ENCODE measurements at regions not wholly inside any gene's neighbourhood (a gene's known extent, or its start where the extent isn't known, plus 50 kb on each side); places are given as distances from the start of the nearest gene placed in this dataset.
"Not testable (repeated sequence)": the region's sequence is repeated elsewhere in the genome, so short reads cannot be mapped to it uniquely, and the experiment has no call there.

DNA sequence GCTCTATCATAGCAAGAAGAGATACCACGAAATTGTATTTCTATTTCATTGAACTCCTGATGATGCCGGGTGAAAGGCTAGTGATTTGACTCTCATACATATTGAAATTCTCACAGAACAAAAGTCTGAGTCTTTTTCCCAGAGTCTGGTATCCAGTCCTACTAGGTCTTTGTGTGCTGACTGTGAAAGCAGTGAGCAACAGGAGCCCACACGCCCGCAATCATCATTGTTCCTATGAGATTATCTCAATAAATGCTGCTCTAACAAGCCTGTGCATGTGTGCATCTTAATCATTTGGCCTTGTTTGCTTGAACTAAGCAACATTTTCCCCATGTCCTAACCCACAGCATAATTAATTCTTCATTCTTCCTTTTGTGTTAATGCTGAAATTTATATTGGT lies 1466.0 kb downstream of the CDH11 start:
- DNase-seq (ENCODE audit: extremely low spot score in 2 of 2): no peak
- TF ChIP-seq POLR2AphosphoS5 (IDR thresholded peaks at IDR 0.05; ENCODE audit: insufficient read depth in 1 of 2, low read depth in 1 of 2) (no peak), POLR2A (IDR thresholded peaks at IDR 0.05) (no peak)
- intact Hi-C loops (cut with DNase I): no loop called here
- Histone ChIP-seq H3K27me3 (no peaks in the 10 kb centered on the region), H3K36me3 (no peaks in the 10 kb centered on the region), H3K27ac (no peak overlapping the region), H3K4me3 (no peak overlapping the region), H3K9me3 (no peaks in the 10 kb centered on the region), H3K4me1 (no peaks in the 10 kb centered on the region)

DNA sequence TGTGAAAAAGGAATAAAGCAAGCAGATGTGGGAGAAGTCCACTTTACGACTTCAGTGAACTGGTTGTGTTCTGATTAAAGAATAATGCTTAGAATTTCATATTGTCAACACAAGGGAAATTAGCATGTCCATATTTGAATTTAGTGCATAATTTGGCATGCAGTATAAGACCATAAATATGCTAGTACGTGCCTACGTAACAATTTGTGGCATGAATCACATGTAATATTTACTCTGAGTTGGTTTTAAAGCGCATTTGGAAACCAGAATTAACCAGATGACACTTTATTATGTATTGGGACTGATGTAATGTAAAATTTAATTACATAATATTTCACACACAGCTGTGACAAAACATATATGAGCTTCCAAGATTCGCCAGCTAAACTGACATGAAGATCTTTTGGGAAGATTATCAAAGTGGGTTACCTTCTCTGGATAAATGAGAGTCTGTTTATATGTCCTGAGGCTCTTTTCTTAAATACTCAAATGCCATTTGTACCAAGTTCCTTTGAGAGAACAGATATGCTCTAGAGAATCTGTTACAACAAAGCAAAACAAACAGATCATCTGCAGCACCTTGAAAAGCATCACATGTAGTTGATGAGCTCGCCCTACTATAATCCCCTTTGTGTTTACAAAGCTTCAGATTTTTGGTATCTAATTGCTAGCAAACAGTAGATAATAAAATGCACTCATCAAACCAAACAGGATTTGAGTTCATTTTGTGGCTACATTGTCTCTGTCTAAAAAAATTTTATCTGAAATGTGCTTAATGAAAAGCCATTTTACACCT lies 1468.6 kb downstream of the CDH11 start:
- H3K9me3 ChIP-seq: no peaks in the 10 kb centered on the region
- TF ChIP-seq CTCF (IDR thresholded peaks at IDR 0.05): no peak
- TF ChIP-seq POLR2AphosphoS5 (IDR thresholded peaks at IDR 0.05; ENCODE audit: insufficient read depth in 1 of 2, low read depth in 1 of 2): no peak
- TF ChIP-seq POLR2A (IDR thresholded peaks at IDR 0.05): no peak
- H3K36me3 ChIP-seq: no peaks in the 10 kb centered on the region
- H3K4me3 ChIP-seq: no peak overlapping the region
- H3K4me1 ChIP-seq: no peaks in the 10 kb centered on the region
- no peaks in the 10 kb centered on the region for H3K27me3 ChIP-seq
- no peak for DNase-seq (ENCODE audit: extremely low spot score in 2 of 2)
- H3K27ac ChIP-seq: no peak overlapping the region
- intact Hi-C loops (cut with DNase I): no loop called here

GRCh38 chr16:63652091-63652490 lies 1469.8 kb downstream of the CDH11 start:
- H3K4me1 ChIP-seq: no peaks in the 10 kb centered on the region
- TF ChIP-seq CTCF (IDR thresholded peaks at IDR 0.05): no peak
- TF ChIP-seq POLR2A (IDR thresholded peaks at IDR 0.05): no peak
- TF ChIP-seq POLR2AphosphoS5 (IDR thresholded peaks at IDR 0.05; ENCODE audit: insufficient read depth in 1 of 2, low read depth in 1 of 2): no peak

GRCh38 chr16:63650550-63650949 lies 1471.3 kb downstream of the CDH11 start:
- no peak for DNase-seq (ENCODE audit: extremely low spot score in 2 of 2)
- H3K4me1 ChIP-seq: no peaks in the 10 kb centered on the region
- no peaks in the 10 kb centered on the region for H3K36me3 ChIP-seq
- no peaks in the 10 kb centered on the region for H3K27me3 ChIP-seq
- intact Hi-C loops (cut with DNase I): no loop called here
- TF ChIP-seq CTCF (IDR thresholded peaks at IDR 0.05) (no peak), POLR2A (IDR thresholded peaks at IDR 0.05) (no peak), POLR2AphosphoS5 (IDR thresholded peaks at IDR 0.05; ENCODE audit: insufficient read depth in 1 of 2, low read depth in 1 of 2) (no peak)
- H3K27ac ChIP-seq: no peak overlapping the region
- no peak overlapping the region for H3K4me3 ChIP-seq
- no peaks in the 10 kb centered on the region for H3K9me3 ChIP-seq

More at GRCh38 chr16:63652091-63652490, 1469.8 kb downstream of the CDH11 start:
- H3K4me3 ChIP-seq: no peak overlapping the region
- no peak overlapping the region for H3K27ac ChIP-seq
- no peaks in the 10 kb centered on the region for H3K36me3 ChIP-seq
- DNase-seq (ENCODE audit: extremely low spot score in 2 of 2): no peak
- no peaks in the 10 kb centered on the region for H3K9me3 ChIP-seq
- intact Hi-C loops (cut with DNase I): no loop called here
- H3K27me3 ChIP-seq: no peaks in the 10 kb centered on the region

- H3K9me3 ChIP-seq; H3K36me3 ChIP-seq; H3K27me3 ChIP-seq; H3K4me3 ChIP-seq; intact Hi-C loops (cut with DNase I); H3K4me1 ChIP-seq; DNase-seq (ENCODE audit: extremely low spot score in 2 of 2); H3K27ac ChIP-seq: not testable (repeated sequence)
Observed at GRCh38 chr16:63633706-63634445, 1488.0 kb downstream of the CDH11 start.

DNA sequence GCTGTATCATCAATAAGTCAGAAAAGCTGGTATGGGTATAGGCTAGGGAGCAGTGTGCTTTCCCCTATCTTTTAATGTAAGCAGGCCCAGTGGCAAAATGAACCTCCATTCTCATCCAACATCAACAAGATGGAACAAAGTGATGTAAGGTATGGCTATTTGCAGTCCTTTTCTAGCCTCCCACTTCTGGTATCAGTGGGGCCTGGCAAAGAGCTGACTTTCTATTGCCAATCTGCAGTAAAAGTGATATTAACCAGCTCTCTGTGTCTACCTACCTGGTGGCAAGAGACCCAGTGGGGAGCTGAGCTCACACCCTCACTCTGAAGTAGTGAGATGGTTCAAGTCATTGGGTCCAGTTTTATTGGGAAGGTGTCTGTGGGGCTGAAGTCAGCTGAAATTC lies 1492.6 kb downstream of the CDH11 start:
- H3K9me3 ChIP-seq: no peaks in the 10 kb centered on the region
- TF ChIP-seq POLR2A (IDR thresholded peaks at IDR 0.05): no peak
- TF ChIP-seq POLR2AphosphoS5 (IDR thresholded peaks at IDR 0.05; ENCODE audit: insufficient read depth in 1 of 2, low read depth in 1 of 2): no peak
- no peak for TF ChIP-seq CTCF (IDR thresholded peaks at IDR 0.05)
- H3K4me1 ChIP-seq: no peaks in the 10 kb centered on the region
- H3K27me3 ChIP-seq: no peaks in the 10 kb centered on the region
- H3K27ac ChIP-seq: no peak overlapping the region
- intact Hi-C loops (cut with DNase I): no loop called here
- no peaks in the 10 kb centered on the region for H3K36me3 ChIP-seq
- DNase-seq (ENCODE audit: extremely low spot score in 2 of 2): no peak
- no peak overlapping the region for H3K4me3 ChIP-seq

All from vagina (tissue), 2 donors.